NT2/D1 (cell line): ENCODE measurements at regions not wholly inside any gene's neighbourhood (a gene's known extent, or its start where the extent isn't known, plus 50 kb on each side); places are given as distances from the start of the nearest gene placed in this dataset.

Experiments used
- SUZ12 ChIP-seq: IDR thresholded peaks from 2 replicates; pipeline ENCODE4 v1.6.1; 2011; ENCODE audit not compliant: insufficient read length, insufficient read depth; ENCODE audit errors: extremely low read depth
- YY1 ChIP-seq: IDR thresholded peaks from 2 replicates; pipeline ENCODE4 v1.6.1; 2011; ENCODE audit not compliant: insufficient read length, insufficient read depth

- no peak for TF ChIP-seq YY1
- TF ChIP-seq SUZ12 = no peak
Measured at GRCh38 chr7:46165276-46165675, 244.2 kb upstream of the IGFBP3 start.
